Lower leg skin (tissue), 3 donors: ENCODE measurements at regions not wholly inside any gene's neighbourhood (a gene's known extent, or its start where the extent isn't known, plus 50 kb on each side); places are given as distances from the start of the nearest gene placed in this dataset.

Experiments used
- CTCF ChIP-seq, 3 donors: fragments of 450-650 bp; IDR thresholded peaks; one replicate each; pipeline ENCODE4 v1.5.1; 2016; ENCODE audit warnings: antibody characterized with exemption in 3 of 3, mild to moderate bottlenecking in 3 of 3, moderate library complexity in 2 of 3
- POLR2A ChIP-seq, 2 donors: fragments of 450-650 bp; IDR thresholded peaks; one replicate each; pipeline ENCODE4 v1.6.1; 2016 to 2017; ENCODE audit warnings: antibody characterized with exemption in 2 of 2, mild to moderate bottlenecking in 1 of 2, moderate library complexity in 1 of 2

DNA sequence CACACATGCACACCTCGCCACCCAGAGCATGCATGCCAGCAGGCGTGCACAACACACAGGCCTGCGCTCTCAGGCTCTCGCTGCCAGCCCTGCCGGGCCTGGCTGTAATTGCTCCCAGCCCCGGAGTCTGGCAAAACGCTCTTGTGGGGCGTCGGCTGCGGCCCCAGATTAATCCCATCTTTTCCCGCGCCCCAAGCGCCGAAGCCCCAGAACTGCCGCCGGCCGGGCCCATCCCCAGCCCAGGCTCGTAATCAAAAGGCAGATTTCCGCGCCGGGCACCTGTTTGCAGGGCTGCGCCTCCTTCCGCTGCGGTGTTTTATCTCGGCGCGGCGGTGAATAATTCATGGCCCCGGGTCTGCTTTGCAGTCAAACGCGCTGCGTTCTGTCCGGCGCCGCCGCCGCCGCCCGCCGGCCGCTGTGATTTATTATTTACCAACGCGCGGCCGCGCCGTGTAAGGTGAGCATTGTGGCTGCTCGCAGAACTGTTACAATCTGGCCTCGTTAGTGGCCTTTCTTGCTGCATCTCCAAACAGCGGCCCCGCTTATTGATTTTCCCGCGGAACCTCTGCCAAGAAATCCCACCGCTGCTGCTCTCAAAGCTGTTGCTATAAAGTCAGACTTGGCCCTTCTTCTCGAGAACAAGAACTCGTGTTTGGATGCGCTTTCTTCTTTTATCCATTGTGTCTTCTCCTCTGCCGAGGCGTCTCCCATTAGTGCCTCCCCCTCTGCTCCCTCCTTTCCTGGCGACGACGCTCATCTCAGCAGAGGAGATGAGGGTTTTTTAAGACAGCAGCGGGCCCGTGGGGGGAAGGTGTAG is 126.1 kb downstream of the IRX5 start:
- TF ChIP-seq CTCF (IDR thresholded peaks at IDR 0.05) (no peak), POLR2A (IDR thresholded peaks at IDR 0.05) (no peak)
